ENCODE measurements at regions not wholly inside any gene's neighbourhood (a gene's known extent, or its start where the extent isn't known, plus 50 kb on each side); places are given as distances from the start of the nearest gene placed in this dataset.

- DNase-seq = no peak
Measured at GRCh38 chr21:32132881-32133280, 146.0 kb downstream of the MIS18A start.

- no peak for DNase-seq
Measured at GRCh38 chr21:32132409-32132808, 146.4 kb downstream of the MIS18A start.

- DNase-seq = no peak
Measured at GRCh38 chr21:32131960-32132359, 146.9 kb downstream of the MIS18A start.

GRCh38 chr21:32131164-32131563, 147.7 kb downstream of the MIS18A start:
- DNase-seq = no peak

GRCh38 chr21:32130031-32130891, 148.6 kb downstream of the MIS18A start:
- DNase-seq = no peak

GRCh38 chr21:32127081-32127480, 151.8 kb downstream of the MIS18A start:
- DNase-seq = no peak

- no peak for DNase-seq
Measured at GRCh38 chr21:32122082-32122481, 156.8 kb downstream of the MIS18A start.

GRCh38 chr21:32120230-32120629, 158.6 kb downstream of the MIS18A start:
- DNase-seq = no peak

GRCh38 chr21:32119811-32120210, 159.0 kb downstream of the MIS18A start:
- no peak for DNase-seq

- DNase-seq = no peak
Measured at GRCh38 chr21:32119389-32119788, 159.5 kb downstream of the MIS18A start.

- no peak for DNase-seq
Measured at GRCh38 chr21:32114419-32115035, 164.3 kb downstream of the MIS18A start.

- no peak for DNase-seq
Measured at GRCh38 chr21:32113486-32113885, 165.4 kb downstream of the MIS18A start.

GRCh38 chr21:32112195-32112594, 166.7 kb downstream of the MIS18A start:
- no peak for DNase-seq

GRCh38 chr21:32108566-32108965, 170.3 kb downstream of the MIS18A start:
- no peak for DNase-seq

GRCh38 chr21:32103361-32103760, 175.5 kb downstream of the MIS18A start:
- no peak for DNase-seq

GRCh38 chr21:32102426-32102825, 176.4 kb downstream of the MIS18A start:
- no peak for DNase-seq

GRCh38 chr21:32101277-32101676, 177.6 kb downstream of the MIS18A start:
- no peak for DNase-seq

- no peak for DNase-seq
Measured at GRCh38 chr21:32100423-32100822, 178.4 kb downstream of the MIS18A start.

- no peak for DNase-seq
Measured at GRCh38 chr21:32099812-32100416, 178.9 kb downstream of the MIS18A start.

- peak in 2 of 4 experiments; percentile 11 to 27 for DNase-seq
Measured at GRCh38 chr21:32096411-32096810, 182.4 kb downstream of the MIS18A start.

- DNase-seq = no peak
Measured at GRCh38 chr21:32094804-32095203, 184.0 kb downstream of the MIS18A start.

GRCh38 chr21:32093646-32094462, 185.0 kb downstream of the MIS18A start:
- DNase-seq = no peak

- no peak for DNase-seq
Measured at GRCh38 chr21:32090956-32091355, 187.9 kb downstream of the MIS18A start.

All from suppressor macrophage (primary cell).